ENCODE measurements at regions not wholly inside any gene's neighbourhood (a gene's known extent, or its start where the extent isn't known, plus 50 kb on each side); places are given as distances from the start of the nearest gene placed in this dataset.
"Not testable (repeated sequence)": the region's sequence is repeated elsewhere in the genome, so short reads cannot be mapped to it uniquely, and the experiment has no call there.

DNA sequence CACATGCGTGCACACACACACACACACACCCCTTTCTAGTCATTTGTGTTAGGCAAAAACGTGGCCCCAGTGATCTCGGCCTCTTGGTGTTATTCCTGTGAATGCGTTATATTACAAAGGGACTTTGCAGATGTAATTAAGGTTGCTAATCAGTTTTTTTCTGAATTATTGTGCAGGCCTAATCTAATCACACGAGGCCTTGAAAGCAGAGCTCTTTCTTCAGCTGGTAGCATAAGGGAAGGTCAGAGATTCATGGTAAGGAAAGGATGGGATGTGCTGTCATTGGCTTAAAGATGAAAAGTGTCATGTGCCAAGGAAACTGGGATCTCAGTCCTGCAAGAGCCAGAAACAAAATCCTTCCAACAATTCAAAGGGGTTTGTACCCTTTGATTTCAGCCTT, 113.4 kb upstream of the ELAC2 start:
- no peak for DNase-seq

DNA sequence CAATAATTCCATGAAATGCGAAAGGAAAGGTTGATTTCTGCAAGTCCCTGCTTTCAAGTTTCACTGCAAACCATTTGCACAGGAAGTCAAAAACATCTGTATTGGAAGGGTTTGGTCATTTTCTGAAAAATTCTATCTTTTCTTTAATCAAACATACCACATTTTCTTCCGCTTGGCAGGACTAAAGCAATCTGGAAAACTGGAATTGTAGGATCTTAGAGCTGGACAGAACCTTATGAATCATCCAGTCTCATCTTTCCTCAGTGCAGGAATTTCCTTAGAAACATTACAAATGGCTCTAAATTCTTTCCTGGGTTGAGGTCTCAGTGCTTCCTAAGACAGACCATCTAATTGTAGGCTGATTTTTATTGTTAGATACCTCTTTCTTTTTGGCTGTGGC, 111.5 kb upstream of the ELAC2 start:
- no peak for DNase-seq

DNA sequence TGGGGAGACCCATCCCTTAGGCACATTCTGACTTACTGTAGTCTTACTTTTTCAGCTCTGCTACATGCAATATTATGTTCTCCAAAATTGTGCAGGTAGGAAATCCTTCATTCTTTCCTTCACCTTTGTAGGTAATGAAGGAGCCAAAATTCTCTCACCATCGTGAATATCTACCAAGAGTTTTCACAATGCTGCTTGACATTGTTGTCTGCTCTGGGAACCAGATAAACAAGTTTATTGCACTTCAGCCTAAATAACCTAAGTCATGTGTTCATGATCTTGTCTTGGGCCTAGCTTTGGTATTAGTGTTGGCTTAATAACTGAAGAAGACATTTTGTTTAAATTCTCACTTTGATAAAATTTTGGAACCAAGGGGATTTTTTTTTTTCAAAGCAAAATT, 110.8 kb upstream of the ELAC2 start:
- no peak for DNase-seq

DNA sequence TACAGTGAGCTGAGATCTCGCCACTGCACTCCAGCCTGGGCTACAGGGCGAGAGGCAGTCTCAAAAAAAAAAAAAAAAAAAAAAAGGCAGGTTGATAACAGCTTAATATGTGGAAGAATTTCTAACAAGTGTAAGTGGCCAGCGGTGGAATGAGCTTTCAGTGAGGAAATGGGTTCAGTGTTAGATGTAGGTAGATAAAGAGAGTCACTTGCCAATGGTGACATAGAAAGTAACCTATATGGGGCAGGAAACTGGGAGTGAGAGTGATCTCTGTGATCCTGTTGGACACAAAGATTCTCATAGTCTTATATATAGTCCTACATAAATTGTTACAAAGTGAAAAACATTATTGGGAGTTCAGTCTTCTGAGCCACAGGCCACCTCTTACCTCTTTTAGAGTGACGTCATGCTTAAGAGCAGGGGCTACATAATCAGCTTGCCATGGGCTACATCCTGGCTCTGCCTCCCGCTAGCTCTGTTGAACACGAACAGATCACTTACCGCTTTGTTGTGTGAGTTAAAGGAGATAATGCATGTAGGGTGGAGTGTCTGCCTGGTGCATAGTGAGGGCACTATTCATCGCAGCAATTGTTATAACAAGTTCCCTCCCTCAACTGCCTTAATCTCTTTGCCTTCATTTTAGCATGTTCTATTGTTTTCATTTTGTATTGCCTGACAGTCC, 110.2 kb upstream of the ELAC2 start:
- DNase-seq, result no peak

DNA sequence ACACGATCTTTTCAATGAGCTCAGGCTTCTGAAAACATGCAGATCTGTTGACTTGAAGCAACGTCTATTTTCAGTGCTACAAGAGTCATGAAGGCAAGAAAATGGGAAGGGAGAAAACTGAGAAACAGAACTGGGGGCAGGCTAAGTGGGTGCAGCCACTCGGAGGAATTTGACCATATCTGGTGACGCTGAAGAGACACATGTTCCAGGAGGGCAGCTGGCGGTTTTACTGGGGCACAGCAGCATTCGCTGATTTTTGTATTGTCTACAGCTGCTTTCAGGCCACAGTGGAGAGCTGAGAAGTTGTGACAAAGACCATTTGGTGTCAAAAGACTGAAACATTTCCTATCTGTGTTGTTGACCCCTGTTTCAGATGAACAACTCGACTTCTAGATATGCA, 103.0 kb upstream of the ELAC2 start:
- DNase-seq, result no peak

DNA sequence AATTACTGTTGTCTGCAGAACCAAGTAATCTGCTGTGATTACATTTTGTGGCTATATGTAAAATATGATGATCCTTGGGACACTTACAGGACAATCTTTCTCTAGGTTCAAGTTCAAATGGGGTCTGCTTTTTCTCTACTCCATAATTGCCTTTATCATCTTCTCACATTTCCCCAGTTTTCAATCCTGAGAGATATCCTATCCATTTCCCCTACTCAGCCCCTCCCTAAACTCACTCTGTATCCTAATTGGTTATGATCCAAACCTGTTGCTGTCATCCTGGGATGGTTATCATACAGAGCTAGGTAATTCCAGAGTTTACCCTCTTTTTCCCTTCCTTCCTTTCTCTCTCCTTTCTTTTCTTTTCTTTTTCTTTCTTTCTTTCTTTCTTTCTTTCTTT, 100.5 kb upstream of the ELAC2 start:
- no peak for DNase-seq

DNA sequence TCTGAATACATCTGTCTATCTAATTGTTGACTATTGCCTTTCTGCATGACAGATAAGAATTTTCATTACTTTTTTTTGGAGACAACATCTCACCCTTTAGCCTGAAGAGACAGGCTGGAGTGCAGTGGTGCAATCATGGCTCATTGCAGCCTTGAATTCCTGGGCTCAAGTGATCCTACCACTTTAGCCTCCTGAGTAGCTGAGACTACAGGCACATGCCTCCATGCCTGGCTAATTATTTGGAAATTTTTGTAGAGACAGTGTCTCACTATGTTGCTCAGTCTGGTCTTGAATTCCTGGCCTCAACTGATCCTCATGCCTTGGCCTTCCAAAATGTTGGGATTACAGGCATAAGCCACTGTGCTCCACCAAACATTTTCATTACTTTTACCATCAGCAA, 99.8 kb upstream of the ELAC2 start:
- no peak for DNase-seq

DNA sequence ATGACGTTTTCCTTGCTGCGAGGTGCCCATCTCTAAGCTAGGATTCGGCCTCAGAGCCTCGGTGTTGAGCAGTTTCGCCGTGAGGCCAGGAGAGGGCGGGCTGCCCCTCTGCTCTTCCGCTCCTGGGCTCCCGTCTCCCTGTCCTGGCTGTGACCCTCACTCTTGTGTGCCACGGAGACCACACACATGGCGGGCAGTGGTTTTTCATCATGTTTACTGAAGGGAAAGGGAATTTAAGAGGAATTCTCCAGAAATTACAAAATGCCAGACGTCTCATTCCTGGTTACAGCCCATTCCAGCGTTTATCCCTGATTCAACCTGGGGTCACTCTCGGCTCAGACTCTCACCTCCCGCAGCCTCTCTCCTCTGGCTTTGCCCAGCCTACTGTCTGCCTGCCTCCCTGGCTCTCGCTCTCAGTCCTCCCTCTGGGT, 96.8 kb upstream of the ELAC2 start:
- peak in 1 of 2 experiments; percentile 3 for DNase-seq

DNA sequence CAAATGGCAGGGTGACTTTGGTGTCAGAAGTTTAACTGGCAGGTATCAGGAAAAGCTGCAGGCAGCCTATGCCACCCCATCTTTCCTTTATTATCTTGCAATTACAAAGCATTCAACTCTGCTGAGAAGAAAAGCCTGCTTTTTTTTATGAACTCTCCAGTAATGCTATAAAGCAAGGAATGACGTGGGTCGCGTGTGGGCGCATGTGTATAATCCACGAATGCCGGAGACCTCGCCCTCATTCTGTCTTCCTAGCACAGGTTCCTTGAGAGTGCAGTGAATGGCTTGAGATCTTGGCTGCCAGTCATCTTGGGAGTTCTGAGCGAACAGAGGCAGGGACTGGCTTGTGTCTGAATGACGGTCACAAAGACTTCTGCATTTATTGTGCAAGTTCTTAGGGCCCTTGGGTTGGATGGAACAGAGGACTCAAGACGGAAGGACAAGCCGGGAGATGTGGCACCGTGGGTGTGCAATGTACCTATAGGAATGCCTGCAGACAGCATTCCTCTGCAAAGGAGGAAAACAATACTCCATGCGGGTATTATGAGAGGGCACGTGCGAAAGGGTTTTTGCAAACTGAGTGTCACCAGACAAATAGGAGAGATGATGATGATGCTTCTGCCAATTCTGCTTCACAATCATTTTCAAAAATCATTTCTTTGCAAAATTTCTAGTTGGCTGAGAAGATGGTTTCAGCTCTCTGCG, 96.1 kb upstream of the ELAC2 start:
- DNase-seq, result no peak

DNA sequence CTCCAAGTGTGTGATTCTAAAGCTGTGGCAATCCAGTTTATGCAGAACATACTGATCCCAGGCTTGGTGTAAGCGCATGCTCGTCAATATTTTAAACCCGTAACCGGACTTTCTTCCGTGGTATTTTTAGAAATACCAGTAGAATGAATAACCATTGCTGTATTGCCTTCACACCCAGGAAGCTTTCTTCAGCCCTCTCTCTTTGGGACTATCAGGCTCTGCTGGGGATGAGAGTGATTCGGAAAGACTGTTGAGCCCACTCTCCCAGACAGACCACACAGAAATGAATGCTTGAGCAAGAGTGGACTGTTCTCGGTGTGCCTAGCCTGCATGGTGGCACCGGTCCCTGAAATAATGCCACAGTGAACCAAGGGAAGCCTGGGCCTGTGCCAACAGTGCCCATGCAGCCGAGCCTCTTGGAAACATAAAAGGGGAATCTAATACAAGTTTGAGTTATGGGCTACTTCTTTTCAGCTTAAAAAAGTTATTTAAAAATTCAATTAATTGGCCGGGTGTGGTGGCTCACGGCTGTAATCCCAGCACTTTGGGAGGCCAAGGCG, 89.9 kb upstream of the ELAC2 start:
- peak in 1 of 2 experiments; percentile 6 for DNase-seq

DNA sequence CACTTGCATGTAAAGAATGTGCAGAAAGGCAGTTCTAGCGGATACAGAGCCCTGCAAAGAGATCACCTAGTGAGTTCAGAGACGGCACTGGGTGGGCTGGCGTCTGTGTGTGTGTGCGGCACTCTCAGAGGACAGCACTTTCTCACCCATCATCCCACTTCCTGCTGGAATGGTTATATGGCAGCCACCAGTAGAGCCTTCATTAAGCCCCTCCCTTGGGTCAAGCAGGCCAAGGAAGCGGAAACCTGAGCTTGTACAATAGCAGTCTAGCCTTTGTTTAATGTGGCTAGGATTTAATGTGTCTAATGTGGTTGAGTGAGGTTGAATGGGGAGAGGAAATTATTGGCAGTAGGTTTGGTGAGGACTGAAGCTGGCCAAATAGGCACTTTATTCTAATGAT, 88.3 kb upstream of the ELAC2 start:
- DNase-seq, result no peak

DNA sequence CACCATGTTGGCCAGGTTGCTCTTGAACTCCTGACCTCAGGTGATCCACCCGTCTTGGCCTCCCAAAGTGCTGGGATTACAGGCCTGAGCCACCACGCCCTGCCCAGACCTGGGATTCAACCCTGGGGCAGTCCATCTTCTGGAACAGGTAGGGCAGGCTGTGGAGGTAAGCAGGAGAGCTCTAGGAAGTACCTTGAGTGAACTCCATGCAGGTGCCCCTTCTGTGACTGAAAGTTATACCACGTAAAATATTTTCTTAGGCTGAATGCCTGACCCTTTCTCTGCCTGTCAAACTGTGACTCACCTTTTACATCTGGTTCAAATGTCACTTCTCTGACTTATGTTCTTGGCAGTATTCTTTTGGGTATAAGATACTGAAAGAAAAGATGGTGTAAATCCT, 86.7 kb upstream of the ELAC2 start:
- DNase-seq, result no peak

DNA sequence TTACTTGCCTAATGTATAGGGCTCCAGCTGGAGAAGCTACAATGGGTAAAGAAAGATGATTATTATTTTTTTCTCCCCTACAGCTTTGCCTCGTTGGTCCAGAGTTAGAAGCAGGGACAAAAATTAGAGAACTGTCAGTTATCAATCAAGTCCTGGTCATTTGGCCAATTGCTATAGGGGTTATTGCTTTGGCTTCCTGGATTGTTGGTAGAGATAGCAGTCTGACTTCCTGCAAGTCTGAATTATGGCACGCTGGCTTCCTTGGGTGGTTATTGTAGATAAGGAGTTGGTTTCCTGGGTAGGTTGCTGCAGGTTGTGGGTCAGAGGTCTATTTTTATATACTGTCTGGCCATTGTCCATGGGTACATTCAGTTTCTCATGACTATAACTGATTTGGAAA, 84.7 kb upstream of the ELAC2 start:
- no peak for DNase-seq

DNA sequence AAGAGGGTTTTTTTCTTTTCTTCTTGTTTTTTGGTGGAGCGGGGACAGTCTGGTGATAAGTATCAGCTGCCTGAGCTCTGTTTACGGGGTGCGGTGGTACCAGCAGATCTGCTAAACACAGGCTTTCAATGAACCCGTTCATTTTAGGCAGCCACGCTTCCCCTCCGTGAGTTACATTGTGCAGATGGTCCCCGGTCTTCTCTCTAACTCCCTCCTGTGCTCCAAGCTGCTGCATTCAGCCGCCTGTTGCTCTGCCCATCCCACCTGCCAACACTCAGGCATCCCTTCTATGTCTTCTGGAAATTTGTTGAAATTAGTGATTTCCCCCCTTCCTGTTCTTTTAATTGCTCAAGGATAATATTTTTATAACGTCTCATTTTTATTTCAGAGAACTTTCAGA, 82.1 kb upstream of the ELAC2 start:
- DNase-seq, result peak; percentile 77 to 87

DNA sequence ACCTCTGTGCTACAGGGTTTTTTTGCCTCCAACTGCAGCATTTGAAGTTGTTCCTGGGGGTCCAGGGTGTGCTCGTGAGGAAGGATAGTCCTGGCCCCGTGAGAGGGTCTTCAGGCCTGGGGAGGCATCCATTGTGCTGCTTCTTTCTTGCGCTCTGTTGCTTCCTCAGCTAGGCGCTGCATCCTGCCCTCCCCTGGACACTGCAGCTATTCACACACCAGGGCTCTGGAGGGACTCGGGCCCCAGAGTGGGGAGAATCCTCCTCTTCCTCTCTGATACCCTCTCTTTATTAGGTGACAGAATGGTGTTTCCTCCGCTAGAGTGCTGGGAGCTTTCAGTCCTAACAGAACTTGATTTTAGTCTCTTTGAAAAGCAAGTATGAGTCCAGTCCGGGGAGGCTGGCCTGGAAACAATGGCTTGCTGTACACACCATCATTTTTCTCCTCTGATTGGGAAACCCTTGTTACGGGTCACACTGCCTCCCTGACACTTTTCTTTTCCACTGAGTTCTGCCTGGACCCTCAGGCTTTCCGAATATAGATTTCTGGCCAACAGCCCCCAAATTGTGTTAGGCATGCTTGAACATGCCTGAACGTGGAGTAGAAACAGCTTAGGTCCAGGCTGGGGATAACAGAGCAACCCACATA, 81.4 kb upstream of the ELAC2 start:
- no peak for DNase-seq

DNA sequence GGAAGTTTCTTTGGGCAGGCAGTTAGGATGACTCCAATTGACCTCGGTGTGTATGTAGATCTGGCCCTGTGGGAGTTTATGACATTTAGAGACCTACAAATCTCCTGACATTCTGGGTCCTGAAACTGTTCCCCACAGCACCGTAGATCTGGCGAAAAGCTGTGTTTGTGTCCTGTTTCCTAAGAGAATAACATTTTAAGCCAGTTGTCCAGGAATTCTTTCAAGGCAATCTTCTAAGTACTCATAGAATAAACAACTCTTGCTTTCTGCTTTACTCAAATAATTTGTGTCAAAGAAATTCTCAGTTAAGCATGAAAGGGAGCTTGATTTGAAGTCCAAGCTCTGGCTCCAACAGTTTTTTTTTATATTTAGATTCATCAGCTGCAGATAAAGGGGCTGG, 78.5 kb upstream of the ELAC2 start:
- DNase-seq, result no peak

DNA sequence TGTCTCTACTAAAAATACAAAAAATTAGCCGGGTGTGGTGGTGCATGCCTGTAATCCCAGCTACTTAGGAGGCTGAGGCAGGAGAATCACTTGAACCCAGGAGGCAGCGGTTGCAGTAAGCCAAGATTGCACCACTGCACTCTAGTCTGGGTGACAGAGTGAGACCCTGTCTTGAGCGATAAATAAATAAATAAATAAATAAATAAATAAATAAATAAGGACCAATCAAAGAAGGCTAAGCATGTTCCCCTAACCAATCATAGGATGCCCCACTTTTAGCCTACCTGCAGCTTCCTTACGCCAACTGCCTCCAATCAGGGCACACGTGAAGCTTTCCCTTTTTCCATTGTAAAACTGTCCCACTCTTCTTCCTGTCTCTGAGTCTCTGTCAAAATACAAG, 74.2 kb upstream of the ELAC2 start:
- not testable (repeated sequence) for DNase-seq

DNA sequence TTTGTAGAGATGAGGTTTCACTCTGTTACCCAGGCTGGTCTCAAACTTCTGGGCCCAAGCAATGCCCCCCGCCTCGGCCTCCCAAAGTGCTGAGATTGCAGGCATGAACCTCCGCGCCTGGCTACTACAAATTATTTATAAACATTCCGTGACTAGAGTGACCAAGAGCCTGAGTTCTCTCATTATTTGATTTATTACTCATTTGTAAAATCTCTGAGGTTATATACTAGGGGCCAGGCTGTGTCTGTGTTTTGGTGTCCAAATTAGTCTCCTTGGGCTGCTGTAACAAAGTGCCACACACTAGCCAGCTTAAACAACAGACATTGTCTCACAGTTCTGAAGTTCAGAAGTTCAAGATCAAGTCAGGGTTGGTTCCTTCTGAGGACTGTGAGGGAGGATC, 70.8 kb upstream of the ELAC2 start:
- no peak for DNase-seq

DNA sequence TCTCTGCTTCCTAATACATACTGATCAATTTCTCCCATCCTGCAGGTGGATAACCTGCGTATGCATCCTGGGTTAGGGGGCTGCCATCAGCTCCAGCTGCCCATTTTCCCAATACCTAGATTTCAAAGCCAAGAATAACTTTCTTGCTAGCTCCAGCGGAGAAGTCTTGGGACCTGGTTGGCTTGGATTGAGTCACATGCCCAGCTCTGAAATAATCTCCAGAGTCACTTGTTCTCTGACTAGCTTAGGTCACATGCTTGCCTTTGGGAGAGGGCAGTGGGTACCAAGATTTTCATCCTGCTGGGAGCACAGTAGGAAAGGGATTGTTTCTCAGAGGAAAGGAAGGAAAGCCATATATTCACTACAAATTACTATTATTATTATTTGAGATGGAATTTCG, 70.0 kb upstream of the ELAC2 start:
- no peak for DNase-seq

DNA sequence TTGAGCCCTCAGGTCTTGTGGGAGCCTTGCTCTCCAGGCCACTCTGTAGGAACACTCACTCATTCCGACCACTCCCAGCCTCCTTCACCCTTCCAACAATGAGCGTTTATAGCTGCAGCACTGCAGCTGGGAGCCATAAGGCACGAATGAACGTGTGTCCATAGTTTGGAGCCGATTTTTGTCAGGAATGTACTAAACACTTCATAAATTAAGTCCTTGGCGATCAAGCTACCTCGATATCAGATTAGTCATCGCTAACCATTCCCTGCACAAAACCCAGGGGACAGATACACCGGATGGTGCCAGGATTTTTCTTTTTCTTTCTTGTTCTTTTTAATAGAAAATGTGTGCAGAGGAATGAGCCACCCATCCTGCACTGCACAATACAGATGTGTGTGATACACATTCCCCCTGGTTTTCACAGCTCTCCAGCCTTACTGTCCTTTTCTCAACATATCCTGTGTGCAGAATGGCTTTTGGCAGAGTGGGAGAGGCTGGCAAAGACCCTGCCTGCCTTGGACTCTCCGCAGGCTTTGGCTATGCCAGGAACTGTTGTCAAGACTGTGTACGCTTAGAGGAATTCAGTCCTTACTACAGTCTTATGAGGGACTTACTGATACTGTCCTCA, 68.4 kb upstream of the ELAC2 start:
- peak in 1 of 2 experiments; percentile 30 for DNase-seq

DNA sequence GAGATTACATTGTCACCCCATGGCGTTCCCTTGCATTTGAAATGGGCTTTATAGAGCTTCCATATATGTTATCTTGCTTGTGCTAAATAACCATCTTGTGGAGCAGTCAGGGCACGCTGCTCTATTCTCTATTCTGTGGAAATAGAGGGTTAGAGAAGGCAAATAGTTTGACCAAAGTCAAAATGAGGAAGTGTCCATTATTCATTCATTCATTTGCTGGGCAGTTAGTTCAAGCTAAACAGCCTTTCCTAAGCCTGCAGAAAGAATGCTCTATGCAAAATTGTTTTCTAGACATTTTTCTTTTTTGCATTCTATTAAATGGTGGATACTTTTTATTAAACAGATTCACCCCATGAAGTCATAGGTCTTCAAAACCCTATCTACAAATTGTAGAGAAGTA, 67.8 kb upstream of the ELAC2 start:
- no peak for DNase-seq

DNA sequence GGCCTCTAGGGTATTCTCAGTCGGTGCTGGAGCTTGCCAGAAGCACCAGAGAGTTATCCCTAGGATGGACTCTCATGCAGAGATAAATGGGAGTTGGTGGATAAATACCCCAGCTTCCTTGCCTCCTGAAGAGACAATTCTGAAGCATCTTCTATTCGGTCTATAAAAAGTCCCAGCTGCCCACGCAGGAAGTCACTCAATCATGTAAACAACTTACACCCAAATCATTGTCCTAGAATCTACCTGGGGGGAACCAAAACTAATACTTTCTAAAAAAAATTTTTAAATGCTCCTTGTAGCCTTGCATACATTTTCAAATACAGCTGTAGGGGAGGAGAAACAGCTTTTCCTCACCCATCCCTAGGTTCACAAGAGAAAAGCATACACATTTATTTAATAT, 66.6 kb upstream of the ELAC2 start:
- DNase-seq, result no peak

DNA sequence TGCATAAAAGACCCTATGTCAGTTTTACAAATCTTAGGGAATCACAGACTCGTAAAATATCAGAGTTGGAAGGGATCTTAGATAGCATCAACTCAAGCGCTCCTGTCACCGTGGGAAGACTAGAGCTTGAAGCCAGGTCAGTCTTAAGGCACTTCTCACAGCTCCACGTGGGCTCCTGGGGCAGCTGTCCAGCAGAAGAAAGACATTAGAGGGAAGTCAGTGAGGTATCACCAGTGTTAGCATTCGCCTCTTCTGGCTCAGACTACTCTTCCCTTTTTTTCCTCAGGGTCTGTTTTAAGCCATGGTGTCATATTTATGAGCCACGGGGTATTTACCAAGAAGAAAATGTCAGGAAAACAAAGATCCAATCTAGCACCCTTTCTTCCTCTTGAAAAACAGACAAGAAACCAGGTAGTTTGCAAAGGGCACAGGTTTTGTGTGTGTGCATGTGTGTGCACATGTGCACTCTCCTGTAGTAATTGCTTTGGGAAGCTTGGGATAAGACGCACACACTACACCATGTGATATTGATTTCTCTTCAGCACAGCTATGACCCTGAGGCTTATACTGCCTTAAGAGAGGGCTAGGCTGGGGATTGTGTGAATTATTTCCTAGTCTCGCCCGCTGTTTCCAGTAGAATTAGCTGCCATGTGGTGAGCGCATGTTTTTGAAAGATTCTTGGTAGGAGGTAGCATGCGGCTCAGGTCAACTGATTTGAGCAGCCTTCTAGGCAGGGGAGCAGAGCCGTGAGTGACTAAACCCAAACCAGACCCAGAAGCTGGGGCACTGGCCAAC, 61.0 kb upstream of the ELAC2 start:
- peak in 1 of 2 experiments; percentile 4 for DNase-seq
